ENCODE measurements at regions not wholly inside any gene's neighbourhood (a gene's known extent, or its start where the extent isn't known, plus 50 kb on each side); places are given as distances from the start of the nearest gene placed in this dataset.

DNA sequence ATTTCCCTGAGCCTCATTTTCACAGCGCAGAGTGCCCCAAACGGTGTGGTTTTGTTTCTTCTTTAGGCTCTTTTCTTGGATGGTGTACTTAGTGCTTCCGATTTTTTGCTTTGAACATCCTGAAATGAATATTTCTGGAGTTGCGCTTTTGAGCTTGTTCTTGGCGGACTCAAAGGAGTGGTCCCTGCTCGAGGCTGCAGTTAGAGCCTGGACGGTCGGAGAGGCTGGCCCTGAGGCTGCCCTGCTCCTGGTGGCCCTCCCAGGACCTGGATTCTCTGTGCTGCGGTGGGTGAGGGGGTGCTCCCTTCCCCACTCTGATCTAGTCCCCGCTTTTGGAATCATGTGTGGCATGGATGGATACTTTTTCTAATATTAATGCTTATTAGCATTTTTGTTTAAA is 291.8 kb upstream of the IRX4 start:
- TF ChIP-seq POLR2A (IDR thresholded peaks at IDR 0.05): no peak
- TF ChIP-seq, protein P1, sequence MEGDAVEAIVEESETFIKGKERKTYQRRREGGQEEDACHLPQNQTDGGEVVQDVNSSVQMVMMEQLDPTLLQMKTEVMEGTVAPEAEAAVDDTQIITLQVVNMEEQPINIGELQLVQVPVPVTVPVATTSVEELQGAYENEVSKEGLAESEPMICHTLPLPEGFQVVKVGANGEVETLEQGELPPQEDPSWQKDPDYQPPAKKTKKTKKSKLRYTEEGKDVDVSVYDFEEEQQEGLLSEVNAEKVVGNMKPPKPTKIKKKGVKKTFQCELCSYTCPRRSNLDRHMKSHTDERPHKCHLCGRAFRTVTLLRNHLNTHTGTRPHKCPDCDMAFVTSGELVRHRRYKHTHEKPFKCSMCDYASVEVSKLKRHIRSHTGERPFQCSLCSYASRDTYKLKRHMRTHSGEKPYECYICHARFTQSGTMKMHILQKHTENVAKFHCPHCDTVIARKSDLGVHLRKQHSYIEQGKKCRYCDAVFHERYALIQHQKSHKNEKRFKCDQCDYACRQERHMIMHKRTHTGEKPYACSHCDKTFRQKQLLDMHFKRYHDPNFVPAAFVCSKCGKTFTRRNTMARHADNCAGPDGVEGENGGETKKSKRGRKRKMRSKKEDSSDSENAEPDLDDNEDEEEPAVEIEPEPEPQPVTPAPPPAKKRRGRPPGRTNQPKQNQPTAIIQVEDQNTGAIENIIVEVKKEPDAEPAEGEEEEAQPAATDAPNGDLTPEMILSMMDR (IDR thresholded peaks at IDR 0.05): no peak

Data from suprapubic skin (tissue), 3 donors.